Endothelial cell of umbilical vein (primary cell): ENCODE measurements at regions not wholly inside any gene's neighbourhood (a gene's known extent, or its start where the extent isn't known, plus 50 kb on each side); places are given as distances from the start of the nearest gene placed in this dataset.

ENCODE experiments used
- BruUV-seq: library from RNA; stranded (reverse); fragments of 400-500 nt; replicated peaks from 2 replicates; lab custom pipeline; 2021; lab: Mats Ljungman, UMichigan
- CTCF ChIA-PET: fragments of 300-600, 350-600 bp; sonication (Branson Sonifier 250); formaldehyde crosslinking; loops from one replicate; lab custom pipeline; 2021; ENCODE audit warnings: antibody characterized with exemption, inconsistent platforms; lab: Charles Lee
- POLR2A ChIA-PET: fragments of 300-600, 350-600 bp; sonication (Branson Sonifier 250); formaldehyde crosslinking; loops from one replicate; lab custom pipeline; 2021; ENCODE audit warnings: antibody characterized with exemption, inconsistent platforms; lab: Charles Lee
- DNase-seq: peaks from one replicate; pipeline ENCODE4 v3.0.0-alpha.2; 2011; ENCODE audit warnings: low read depth, low spot score
- FAIRE-seq: peaks from 2 replicates; lab custom pipeline; 2011; peaks lifted over from hg19 to GRCh38; lab: Jason Lieb, UNC
- H2AFZ ChIP-seq: 2 replicates; pipeline ENCODE4 v1.6.0; 2012; ENCODE audit warnings: low read depth, low read length, control low read depth, inconsistent platforms
- H3K27ac ChIP-seq: 2 replicates; pipeline ENCODE4 v1.5.1; 2011; ENCODE audit warnings: low read depth, mild to moderate bottlenecking, control low read depth, low read length, moderate library complexity; ENCODE audit not compliant: insufficient read depth
- H3K27me3 ChIP-seq, 2 experiments: 2 replicates each; pipeline versions ENCODE4 v1.6.0 to v1.6.1; 2011; ENCODE audit warnings: low read length in 2 of 2, mixed read lengths in 1 of 2; ENCODE audit not compliant: control insufficient read depth in 2 of 2, insufficient read depth in 2 of 2
- H3K36me3 ChIP-seq, 2 experiments: 2 replicates in 1 of 2; 3 replicates in 1 of 2; pipeline ENCODE4 v1.5.1; 2011; ENCODE audit warnings: low read length in 2 of 2, mild to moderate bottlenecking in 1 of 2, moderate library complexity in 1 of 2; ENCODE audit not compliant: control insufficient read depth in 2 of 2, insufficient read depth in 2 of 2; ENCODE audit errors: extremely low read depth in 1 of 2
- H3K4me1 ChIP-seq: 3 replicates; pipeline ENCODE4 v1.5.1; 2011; ENCODE audit warnings: mild to moderate bottlenecking, low read length; ENCODE audit not compliant: control insufficient read depth, insufficient read depth; ENCODE audit errors: extremely low read depth
- H3K4me2 ChIP-seq: 2 replicates; pipeline ENCODE4 v1.6.1; 2011; ENCODE audit warnings: low read length, control low read depth, mixed read lengths; ENCODE audit not compliant: insufficient read depth
- H3K4me3 ChIP-seq, 3 experiments: fragments of 200-600 bp in 1 of 3; sonication (generic), shearing (Covaris generic) in 1 of 3; replicated peaks in 1 of 3; 2 replicates each; pipeline ENCODE4 v1.5.1; 2011 to 2016; ENCODE audit warnings: control low read depth in 3 of 3, low read length in 3 of 3, mild to moderate bottlenecking in 2 of 3, inconsistent platforms in 1 of 3, low read depth in 1 of 3, moderate library complexity in 1 of 3; ENCODE audit not compliant: insufficient read depth in 1 of 3
- H3K79me2 ChIP-seq: 2 replicates; pipeline ENCODE4 v1.6.0; 2012; ENCODE audit warnings: low read length, inconsistent platforms; ENCODE audit not compliant: control insufficient read depth, insufficient read depth
- H3K9ac ChIP-seq: replicated peaks from 2 replicates; pipeline ENCODE3; 2011; ENCODE audit warnings: low read length, control low read depth; ENCODE audit not compliant: insufficient read depth; ENCODE audit errors: extremely low read depth
- H3K9me1 ChIP-seq: replicated peaks from 3 replicates; pipeline ENCODE4 v1.6.0; 2011; ENCODE audit warnings: mild to moderate bottlenecking, low read length; ENCODE audit not compliant: control insufficient read depth, insufficient read depth; ENCODE audit errors: extremely low read depth
- H3K9me3 ChIP-seq: replicated peaks from 2 replicates; pipeline ENCODE4 v1.5.1; 2012; ENCODE audit warnings: low read length, inconsistent platforms; ENCODE audit not compliant: control insufficient read depth, insufficient read depth
- H4K20me1 ChIP-seq: replicated peaks from 2 replicates; pipeline ENCODE3; 2011; ENCODE audit warnings: mild to moderate bottlenecking, low read length; ENCODE audit not compliant: control insufficient read depth, insufficient read depth; ENCODE audit errors: extremely low read depth
- EZH2 ChIP-seq: IDR thresholded peaks from 2 replicates; pipeline ENCODE4 v1.6.1; 2012; ENCODE audit warnings: borderline replicate concordance, low read depth, mild to moderate bottlenecking, moderate library complexity, low read length, inconsistent platforms; ENCODE audit not compliant: severe bottlenecking
- FOS ChIP-seq: IDR thresholded peaks from 2 replicates; pipeline ENCODE4 v1.6.1; 2011; ENCODE audit warnings: mild to moderate bottlenecking, low read length, moderate library complexity, borderline replicate concordance; ENCODE audit not compliant: insufficient read depth
- GATA2 ChIP-seq: IDR thresholded peaks from 2 replicates; pipeline ENCODE4 v1.7.0; 2011; ENCODE audit warnings: low read depth, mild to moderate bottlenecking, moderate library complexity, mixed read lengths, low read length; ENCODE audit not compliant: insufficient read length, insufficient read depth
- JUN ChIP-seq: IDR thresholded peaks from 2 replicates; pipeline ENCODE4 v1.6.1; 2011; ENCODE audit warnings: borderline replicate concordance, low read depth; ENCODE audit not compliant: insufficient read length, insufficient read depth
- MAX ChIP-seq: IDR thresholded peaks from 2 replicates; pipeline ENCODE4 v1.6.1; 2011; ENCODE audit not compliant: insufficient read depth, insufficient read length
- MYC ChIP-seq: IDR thresholded peaks from one replicate; pipeline ENCODE4 v1.6.1; 2011; ENCODE audit warnings: mild to moderate bottlenecking, low read depth, low read length
- POLR2A ChIP-seq: IDR thresholded peaks from 2 replicates; pipeline ENCODE4 v1.6.1; 2012; ENCODE audit warnings: low read depth, mild to moderate bottlenecking, control low read depth, low read length
- POLR2AphosphoS5 ChIP-seq: IDR thresholded peaks from 2 replicates; pipeline ENCODE4 v1.6.1; 2012; ENCODE audit warnings: low read depth, mild to moderate bottlenecking, control low read depth, low read length, moderate library complexity; ENCODE audit not compliant: insufficient read depth
- dilution Hi-C: fragments of 300-500 bp; cut with MboI; formaldehyde crosslinking; loops from one replicate; pipeline ENCODE4 v1.15.0; 2019; ENCODE audit warnings: low sequenced_read_pairs; ENCODE audit not compliant: extremely low pct_ligation_motif_present
- intact Hi-C: fragments of 100-400 bp; cut with micrococcal nuclease; formaldehyde crosslinking; loops from one replicate; pipeline ENCODE4 v1.10.0; 2022
- TF ChIP-seq, protein P1 (sequence below), 2 donors: IDR thresholded peaks; 1 replicate in 1 of 2; 2 replicates in 1 of 2; pipeline ENCODE4 v1.5.1; 2011; ENCODE audit warnings: low read length in 2 of 2, mild to moderate bottlenecking in 2 of 2, moderate library complexity in 2 of 2, control low read depth in 1 of 2, inconsistent platforms in 1 of 2, low read depth in 1 of 2; ENCODE audit not compliant: insufficient read depth in 1 of 2; ENCODE audit errors: extremely low read depth in 1 of 2

DNA sequence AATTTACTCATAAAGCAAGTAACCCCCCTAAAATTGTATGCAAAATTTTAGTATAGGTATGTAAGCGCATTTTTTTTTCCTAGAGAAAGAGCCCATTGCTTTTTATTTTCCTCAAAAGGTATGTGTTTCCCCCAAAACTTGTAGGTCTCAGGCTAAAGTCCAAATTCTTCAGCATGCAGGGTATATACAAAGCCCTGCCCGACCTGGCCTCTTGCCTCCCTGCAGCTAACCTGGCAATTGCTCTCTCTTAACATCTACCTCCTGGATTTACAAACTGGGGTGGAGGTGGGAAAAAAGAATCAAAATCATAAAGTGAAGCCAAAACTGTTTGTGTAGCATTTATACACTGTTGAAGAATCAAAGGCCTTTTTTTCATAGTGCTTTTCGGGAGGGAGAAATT is 107.8 kb downstream of the KCNRG start:
- CTCF ChIA-PET = interaction anchor here (0.6 to 6.8 kb wide), 7 partner anchors 14 to 789 kb away, joined by 3 to 58 read pairs (median 4); partner anchors contain the start of gene TRIM13
- dilution Hi-C loops (no loop called here), intact Hi-C loops (loop anchor here (5.0 to 10.0 kb wide), 3 partner anchors 146 to 562 kb away; partner anchors contain the start of gene KPNA3)
- Histone ChIP-seq H3K4me3 (peak overlapping the region in 1 of 3 experiments; percentile 68), H3K79me2 (no peaks in the 10 kb centered on the region), H3K9me1 (no peaks in the 10 kb centered on the region), H3K36me3 (no peaks in the 10 kb centered on the region), H2AFZ (no peak overlapping the region), H3K9ac (peak overlapping the region; percentile 82), H3K4me2 (peak overlapping the region; percentile 97), H3K27ac (no peak overlapping the region), H3K27me3 (no peaks in the 10 kb centered on the region), H3K9me3 (no peaks in the 10 kb centered on the region), H4K20me1 (no peaks in the 10 kb centered on the region), H3K4me1 (peaks cover 8% of the 10 kb centered on the region)
- DNase-seq (no peak), FAIRE-seq (no peak)
- BruUV-seq = no TSS peak
- TF ChIP-seq GATA2 (no peak), JUN (no peak), POLR2AphosphoS5 (no peak), MYC (no peak), MAX (no peak), EZH2 (no peak), POLR2A (no peak), FOS (no peak)
- TF ChIP-seq, protein P1, sequence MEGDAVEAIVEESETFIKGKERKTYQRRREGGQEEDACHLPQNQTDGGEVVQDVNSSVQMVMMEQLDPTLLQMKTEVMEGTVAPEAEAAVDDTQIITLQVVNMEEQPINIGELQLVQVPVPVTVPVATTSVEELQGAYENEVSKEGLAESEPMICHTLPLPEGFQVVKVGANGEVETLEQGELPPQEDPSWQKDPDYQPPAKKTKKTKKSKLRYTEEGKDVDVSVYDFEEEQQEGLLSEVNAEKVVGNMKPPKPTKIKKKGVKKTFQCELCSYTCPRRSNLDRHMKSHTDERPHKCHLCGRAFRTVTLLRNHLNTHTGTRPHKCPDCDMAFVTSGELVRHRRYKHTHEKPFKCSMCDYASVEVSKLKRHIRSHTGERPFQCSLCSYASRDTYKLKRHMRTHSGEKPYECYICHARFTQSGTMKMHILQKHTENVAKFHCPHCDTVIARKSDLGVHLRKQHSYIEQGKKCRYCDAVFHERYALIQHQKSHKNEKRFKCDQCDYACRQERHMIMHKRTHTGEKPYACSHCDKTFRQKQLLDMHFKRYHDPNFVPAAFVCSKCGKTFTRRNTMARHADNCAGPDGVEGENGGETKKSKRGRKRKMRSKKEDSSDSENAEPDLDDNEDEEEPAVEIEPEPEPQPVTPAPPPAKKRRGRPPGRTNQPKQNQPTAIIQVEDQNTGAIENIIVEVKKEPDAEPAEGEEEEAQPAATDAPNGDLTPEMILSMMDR (IDR thresholded peaks at IDR 0.05; ENCODE audit: extremely low read depth in 1 of 2, insufficient read depth in 1 of 2, low read depth in 1 of 2, low read length in 2 of 2) = no peak
- POLR2A ChIA-PET = no interaction called here
